ENCODE measurements at regions not wholly inside any gene's neighbourhood (a gene's known extent, or its start where the extent isn't known, plus 50 kb on each side); places are given as distances from the start of the nearest gene placed in this dataset.

DNA sequence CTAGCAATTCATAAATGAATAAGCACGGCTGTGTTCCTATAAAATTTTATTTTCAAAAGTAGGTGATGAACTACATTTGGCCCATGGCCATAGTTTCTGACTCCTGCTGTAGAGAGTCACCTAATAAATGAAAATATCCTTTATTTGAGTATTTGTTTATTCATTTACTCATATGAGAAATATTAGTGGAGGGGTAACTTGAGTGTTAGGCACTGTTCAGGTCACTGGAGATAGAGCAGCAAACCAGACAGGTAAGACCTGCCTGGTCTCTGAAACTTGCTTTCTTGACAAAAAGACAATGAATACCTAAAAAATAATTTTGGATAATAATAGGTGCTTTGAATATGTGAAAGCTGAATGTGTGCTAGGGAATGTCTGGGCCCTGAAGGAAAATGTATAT, 68.8 kb downstream of the YIPF5 start:
- no peak for DNase-seq
- no peaks in the 10 kb centered on the region for H3K9me3 ChIP-seq (ENCODE audit: control insufficient read depth in 2 of 3, insufficient read depth in 1 of 3, low read length in 3 of 3)
- intact Hi-C loops (cut with DNase I): no loop called here
- no peak for FAIRE-seq
- H3K27ac ChIP-seq (ENCODE audit: low read depth in 2 of 2, low read length in 2 of 2): no peak overlapping the region
- no peak overlapping the region for H3K9ac ChIP-seq (ENCODE audit: low read length in 3 of 3)
- TF ChIP-seq, protein P1, sequence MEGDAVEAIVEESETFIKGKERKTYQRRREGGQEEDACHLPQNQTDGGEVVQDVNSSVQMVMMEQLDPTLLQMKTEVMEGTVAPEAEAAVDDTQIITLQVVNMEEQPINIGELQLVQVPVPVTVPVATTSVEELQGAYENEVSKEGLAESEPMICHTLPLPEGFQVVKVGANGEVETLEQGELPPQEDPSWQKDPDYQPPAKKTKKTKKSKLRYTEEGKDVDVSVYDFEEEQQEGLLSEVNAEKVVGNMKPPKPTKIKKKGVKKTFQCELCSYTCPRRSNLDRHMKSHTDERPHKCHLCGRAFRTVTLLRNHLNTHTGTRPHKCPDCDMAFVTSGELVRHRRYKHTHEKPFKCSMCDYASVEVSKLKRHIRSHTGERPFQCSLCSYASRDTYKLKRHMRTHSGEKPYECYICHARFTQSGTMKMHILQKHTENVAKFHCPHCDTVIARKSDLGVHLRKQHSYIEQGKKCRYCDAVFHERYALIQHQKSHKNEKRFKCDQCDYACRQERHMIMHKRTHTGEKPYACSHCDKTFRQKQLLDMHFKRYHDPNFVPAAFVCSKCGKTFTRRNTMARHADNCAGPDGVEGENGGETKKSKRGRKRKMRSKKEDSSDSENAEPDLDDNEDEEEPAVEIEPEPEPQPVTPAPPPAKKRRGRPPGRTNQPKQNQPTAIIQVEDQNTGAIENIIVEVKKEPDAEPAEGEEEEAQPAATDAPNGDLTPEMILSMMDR (IDR thresholded peaks at IDR 0.05; ENCODE audit: borderline replicate concordance, extremely low read depth, insufficient read depth): no peak
- no peaks in the 10 kb centered on the region for H3K36me3 ChIP-seq (ENCODE audit: control insufficient read depth in 2 of 3, insufficient read depth in 3 of 3, low read length in 3 of 3)
- no peaks in the 10 kb centered on the region for H3K4me1 ChIP-seq (ENCODE audit: control insufficient read depth in 2 of 3, insufficient read depth in 2 of 3, low read depth in 1 of 3, low read length in 3 of 3)
- no peak overlapping the region for H3K4me3 ChIP-seq (ENCODE audit: low read length in 3 of 3)
- no peaks in the 10 kb centered on the region for H3K27me3 ChIP-seq (ENCODE audit: control insufficient read depth, insufficient read depth, low read length)

GRCh38 chr5:144102361-144102760, 68.1 kb downstream of the YIPF5 start:
- DNase-seq: no peak
- FAIRE-seq: no peak
- TF ChIP-seq, protein P1 (IDR thresholded peaks at IDR 0.05; ENCODE audit: borderline replicate concordance, extremely low read depth, insufficient read depth): no peak
- no peak overlapping the region for H3K27ac ChIP-seq (ENCODE audit: low read depth in 2 of 2, low read length in 2 of 2)
- no peaks in the 10 kb centered on the region for H3K4me1 ChIP-seq (ENCODE audit: control insufficient read depth in 2 of 3, insufficient read depth in 2 of 3, low read depth in 1 of 3, low read length in 3 of 3)
- H3K4me3 ChIP-seq (ENCODE audit: low read length in 3 of 3): no peak overlapping the region
- intact Hi-C loops (cut with DNase I): no loop called here
- no peaks in the 10 kb centered on the region for H3K36me3 ChIP-seq (ENCODE audit: control insufficient read depth in 2 of 3, insufficient read depth in 3 of 3, low read length in 3 of 3)
- no peaks in the 10 kb centered on the region for H3K9me3 ChIP-seq (ENCODE audit: control insufficient read depth in 2 of 3, insufficient read depth in 1 of 3, low read length in 3 of 3)
- no peak overlapping the region for H3K9ac ChIP-seq (ENCODE audit: low read length in 3 of 3)
- no peaks in the 10 kb centered on the region for H3K27me3 ChIP-seq (ENCODE audit: control insufficient read depth, insufficient read depth, low read length)

- DNase-seq (no peak), FAIRE-seq (no peak)
- Histone ChIP-seq H3K4me1 (ENCODE audit: control insufficient read depth in 2 of 3, insufficient read depth in 2 of 3, low read depth in 1 of 3, low read length in 3 of 3) (no peaks in the 10 kb centered on the region), H3K9me3 (ENCODE audit: control insufficient read depth in 2 of 3, insufficient read depth in 1 of 3, low read length in 3 of 3) (no peaks in the 10 kb centered on the region), H3K9ac (ENCODE audit: low read length in 3 of 3) (no peak overlapping the region), H3K36me3 (ENCODE audit: control insufficient read depth in 2 of 3, insufficient read depth in 3 of 3, low read length in 3 of 3) (no peaks in the 10 kb centered on the region), H3K27me3 (ENCODE audit: control insufficient read depth, insufficient read depth, low read length) (no peaks in the 10 kb centered on the region), H3K4me3 (ENCODE audit: low read length in 3 of 3) (no peak overlapping the region), H3K27ac (ENCODE audit: low read depth in 2 of 2, low read length in 2 of 2) (no peak overlapping the region)
- TF ChIP-seq, protein P1 (IDR thresholded peaks at IDR 0.05; ENCODE audit: borderline replicate concordance, extremely low read depth, insufficient read depth): no peak
- intact Hi-C loops (cut with DNase I): no loop called here
These were observed 67.5 kb downstream of the YIPF5 start for GRCh38 chr5:144102979-144103378.
